Lower leg skin (tissue), 4 donors: ENCODE measurements at regions not wholly inside any gene's neighbourhood (a gene's known extent, or its start where the extent isn't known, plus 50 kb on each side); places are given as distances from the start of the nearest gene placed in this dataset.

Experiments
- DNase-seq, 2 donors: peaks; one replicate each; pipeline ENCODE4 v3.0.0-alpha.2; 2019; ENCODE audit warnings: low spot score in 2 of 2
- H3K4me3 ChIP-seq: fragments of 200-600 bp; sonication (generic); 2 replicates; pipeline ENCODE4 v1.5.1; 2017; ENCODE audit warnings: mild to moderate bottlenecking, low read depth; ENCODE audit not compliant: poor library complexity, severe bottlenecking
- CTCF ChIP-seq, 3 donors: fragments of 450-650 bp; IDR thresholded peaks; one replicate each; pipeline ENCODE4 v1.5.1; 2016; ENCODE audit warnings: antibody characterized with exemption in 3 of 3, mild to moderate bottlenecking in 3 of 3, moderate library complexity in 2 of 3
- POLR2A ChIP-seq, 2 donors: fragments of 450-650 bp; IDR thresholded peaks; one replicate each; pipeline ENCODE4 v1.6.1; 2016 to 2017; ENCODE audit warnings: antibody characterized with exemption in 2 of 2, mild to moderate bottlenecking in 1 of 2, moderate library complexity in 1 of 2
- WGBS, 2 donors: methylation state at CpG; one replicate each; pipeline ENCODE4 v1.1.5; 2018; 5-methylcytosine and 5-hydroxymethylcytosine counted together
- intact Hi-C: fragments of 100-400 bp; cut with DNase I; formaldehyde crosslinking; loops from one replicate; pipeline ENCODE4 v1.15.0; 2023; ENCODE audit warnings: low total_unique reads

- intact Hi-C loops = no loop called here
- no peak for TF ChIP-seq POLR2A (IDR thresholded peaks at IDR 0.05)
- TF ChIP-seq CTCF (IDR thresholded peaks at IDR 0.05) = no peak
- no peak overlapping the region for H3K4me3 ChIP-seq
- DNase-seq = no peak
These were observed 573.8 kb upstream of the LMCD1 start for GRCh38 chr3:7927864-7928263.

- no peak overlapping the region for H3K4me3 ChIP-seq
- intact Hi-C loops = no loop called here
- no peak for TF ChIP-seq POLR2A (IDR thresholded peaks at IDR 0.05)
- TF ChIP-seq CTCF (IDR thresholded peaks at IDR 0.05) = no peak
- DNase-seq = no peak
- 59 to 60% methylated on average over 2 of the region's 2 CpGs for WGBS, 2 donors
These were observed 572.2 kb upstream of the LMCD1 start for GRCh38 chr3:7929319-7929889.

- 61 to 82% methylated on average over 2 of the region's 2 CpGs for WGBS, 2 donors
- H3K4me3 ChIP-seq = no peak overlapping the region
- TF ChIP-seq CTCF (IDR thresholded peaks at IDR 0.05) (no peak), POLR2A (IDR thresholded peaks at IDR 0.05) (no peak)
- DNase-seq = no peak
- intact Hi-C loops = no loop called here
These were observed 567.3 kb upstream of the LMCD1 start for GRCh38 chr3:7934362-7934761.

- intact Hi-C loops = no loop called here
- no peak for TF ChIP-seq CTCF (IDR thresholded peaks at IDR 0.05)
- TF ChIP-seq POLR2A (IDR thresholded peaks at IDR 0.05) = no peak
- H3K4me3 ChIP-seq = no peak overlapping the region
- no peak for DNase-seq
These were observed 553.7 kb upstream of the LMCD1 start for GRCh38 chr3:7947930-7948329.

GRCh38 chr3:7950890-7951289 is 550.7 kb upstream of the LMCD1 start:
- no peak for DNase-seq
- WGBS, 2 donors = 86 to 90% methylated on average over 3 of the region's 3 CpGs
- H3K4me3 ChIP-seq = no peak overlapping the region
- no peak for TF ChIP-seq POLR2A (IDR thresholded peaks at IDR 0.05)
- TF ChIP-seq CTCF (IDR thresholded peaks at IDR 0.05) = no peak
- intact Hi-C loops = no loop called here

GRCh38 chr3:7953449-7954014 is 548.1 kb upstream of the LMCD1 start:
- no peak for DNase-seq
- intact Hi-C loops = no loop called here
- no peak overlapping the region for H3K4me3 ChIP-seq
- no peak for TF ChIP-seq POLR2A (IDR thresholded peaks at IDR 0.05)
- 0 to 4% methylated on average over 1 of the region's 1 CpG for WGBS, 2 donors
